ENCODE measurements at regions not wholly inside any gene's neighbourhood (a gene's known extent, or its start where the extent isn't known, plus 50 kb on each side); places are given as distances from the start of the nearest gene placed in this dataset.

DNA sequence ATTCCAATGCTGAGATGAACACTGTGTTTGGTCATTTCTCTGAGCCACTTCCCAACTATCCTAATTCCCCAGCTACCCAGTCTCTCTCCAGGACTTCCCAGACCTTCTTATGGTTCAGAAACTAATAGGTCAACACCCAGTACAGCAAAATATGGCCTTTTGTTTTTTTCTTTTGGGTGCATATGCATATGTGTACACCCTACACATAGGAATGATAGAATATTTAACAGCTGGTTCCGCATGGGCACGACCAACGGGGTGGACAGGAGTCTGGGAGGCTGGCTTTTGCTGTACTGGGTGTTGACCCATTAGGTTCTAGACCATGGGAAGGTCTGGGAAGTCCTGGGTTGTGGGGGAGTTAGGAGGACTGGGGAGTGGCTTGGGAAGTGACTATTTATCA is 143.9 kb downstream of the MRPS6 start:
- no peak for ATAC-seq
- TF ChIP-seq ZNF565 (CRISPR knock-in tag; conservative IDR thresholded peaks at IDR 0.05; ENCODE audit: low read depth) (no peak), ZFP3 (CRISPR knock-in tag; IDR thresholded peaks at IDR 0.05) (no peak), CSDC2 (CRISPR knock-in tag; IDR thresholded peaks at IDR 0.05) (no peak), ZC3H10 (CRISPR knock-in tag; IDR thresholded peaks at IDR 0.05) (no peak), RARB (CRISPR knock-in tag; IDR thresholded peaks at IDR 0.05) (no peak)
- TF ChIP-seq, protein P1, sequence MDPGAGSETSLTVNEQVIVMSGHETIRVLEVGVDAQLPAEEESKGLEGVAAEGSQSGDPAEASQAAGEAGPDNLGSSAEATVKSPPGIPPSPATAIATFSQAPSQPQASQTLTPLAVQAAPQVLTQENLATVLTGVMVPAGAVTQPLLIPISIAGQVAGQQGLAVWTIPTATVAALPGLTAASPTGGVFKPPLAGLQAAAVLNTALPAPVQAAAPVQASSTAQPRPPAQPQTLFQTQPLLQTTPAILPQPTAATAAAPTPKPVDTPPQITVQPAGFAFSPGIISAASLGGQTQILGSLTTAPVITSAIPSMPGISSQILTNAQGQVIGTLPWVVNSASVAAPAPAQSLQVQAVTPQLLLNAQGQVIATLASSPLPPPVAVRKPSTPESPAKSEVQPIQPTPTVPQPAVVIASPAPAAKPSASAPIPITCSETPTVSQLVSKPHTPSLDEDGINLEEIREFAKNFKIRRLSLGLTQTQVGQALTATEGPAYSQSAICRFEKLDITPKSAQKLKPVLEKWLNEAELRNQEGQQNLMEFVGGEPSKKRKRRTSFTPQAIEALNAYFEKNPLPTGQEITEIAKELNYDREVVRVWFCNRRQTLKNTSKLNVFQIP (CRISPR knock-in tag; IDR thresholded peaks at IDR 0.05; ENCODE audit: borderline replicate concordance, low read depth) = no peak
- TF ChIP-seq, protein P2, sequence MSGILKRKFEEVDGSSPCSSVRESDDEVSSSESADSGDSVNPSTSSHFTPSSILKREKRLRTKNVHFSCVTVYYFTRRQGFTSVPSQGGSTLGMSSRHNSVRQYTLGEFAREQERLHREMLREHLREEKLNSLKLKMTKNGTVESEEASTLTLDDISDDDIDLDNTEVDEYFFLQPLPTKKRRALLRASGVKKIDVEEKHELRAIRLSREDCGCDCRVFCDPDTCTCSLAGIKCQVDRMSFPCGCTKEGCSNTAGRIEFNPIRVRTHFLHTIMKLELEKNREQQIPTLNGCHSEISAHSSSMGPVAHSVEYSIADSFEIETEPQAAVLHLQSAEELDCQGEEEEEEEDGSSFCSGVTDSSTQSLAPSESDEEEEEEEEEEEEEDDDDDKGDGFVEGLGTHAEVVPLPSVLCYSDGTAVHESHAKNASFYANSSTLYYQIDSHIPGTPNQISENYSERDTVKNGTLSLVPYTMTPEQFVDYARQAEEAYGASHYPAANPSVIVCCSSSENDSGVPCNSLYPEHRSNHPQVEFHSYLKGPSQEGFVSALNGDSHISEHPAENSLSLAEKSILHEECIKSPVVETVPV (CRISPR knock-in tag; IDR thresholded peaks at IDR 0.05) = no peak

DNA sequence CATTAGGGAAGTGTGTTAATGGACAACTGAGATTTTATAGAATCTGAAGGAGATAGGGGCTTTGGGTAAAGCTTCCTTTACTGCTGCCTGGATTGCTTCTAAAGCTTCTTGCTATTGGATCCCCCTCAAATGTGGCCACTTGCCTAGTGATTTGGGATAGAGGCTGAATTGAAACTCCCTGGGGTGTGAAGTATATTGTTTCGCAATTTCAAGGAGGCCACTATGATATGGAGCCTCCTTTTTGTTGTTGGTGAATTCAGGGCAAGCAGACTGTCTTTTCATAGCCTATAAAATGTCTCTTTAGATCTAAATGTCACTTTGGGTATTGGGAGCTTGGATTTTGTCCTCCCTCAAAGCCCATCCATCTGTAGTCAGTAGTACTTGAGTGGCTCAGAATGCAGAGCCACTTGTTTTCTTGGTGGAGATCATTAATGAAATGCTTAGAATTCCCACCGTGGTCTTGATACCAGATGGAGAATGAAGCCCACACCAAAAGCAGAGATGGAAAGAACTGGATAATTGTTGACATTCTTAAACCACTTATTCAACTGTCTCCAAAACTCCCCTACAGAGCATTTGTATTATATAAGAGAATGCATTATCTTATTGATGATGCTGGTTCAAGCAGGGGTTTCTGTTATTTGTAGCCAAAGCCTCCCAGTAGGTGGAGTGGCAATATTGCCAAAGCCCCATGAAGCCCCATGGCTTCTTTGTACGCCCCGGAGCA is 144.3 kb upstream of the KCNE2 start:
- no peak for ATAC-seq
- TF ChIP-seq GLIS3 (CRISPR knock-in tag; IDR thresholded peaks at IDR 0.05) = no peak
- no peak for TF ChIP-seq ISL1 (CRISPR knock-in tag; IDR thresholded peaks at IDR 0.05)
- no peak for TF ChIP-seq ZNF70 (CRISPR knock-in tag; IDR thresholded peaks at IDR 0.05)
- TF ChIP-seq, protein P1 (CRISPR knock-in tag; IDR thresholded peaks at IDR 0.05; ENCODE audit: borderline replicate concordance, low read depth) = no peak
- no peak for TF ChIP-seq ZFP30 (CRISPR knock-in tag; IDR thresholded peaks at IDR 0.05)
- no peak for TF ChIP-seq ZNF565 (CRISPR knock-in tag; conservative IDR thresholded peaks at IDR 0.05; ENCODE audit: low read depth)
- TF ChIP-seq TCF4 (CRISPR knock-in tag; IDR thresholded peaks at IDR 0.05; ENCODE audit: borderline replicate concordance) = no peak
- no peak for TF ChIP-seq ZNF8 (CRISPR knock-in tag; IDR thresholded peaks at IDR 0.05)
- TF ChIP-seq, protein P3, sequence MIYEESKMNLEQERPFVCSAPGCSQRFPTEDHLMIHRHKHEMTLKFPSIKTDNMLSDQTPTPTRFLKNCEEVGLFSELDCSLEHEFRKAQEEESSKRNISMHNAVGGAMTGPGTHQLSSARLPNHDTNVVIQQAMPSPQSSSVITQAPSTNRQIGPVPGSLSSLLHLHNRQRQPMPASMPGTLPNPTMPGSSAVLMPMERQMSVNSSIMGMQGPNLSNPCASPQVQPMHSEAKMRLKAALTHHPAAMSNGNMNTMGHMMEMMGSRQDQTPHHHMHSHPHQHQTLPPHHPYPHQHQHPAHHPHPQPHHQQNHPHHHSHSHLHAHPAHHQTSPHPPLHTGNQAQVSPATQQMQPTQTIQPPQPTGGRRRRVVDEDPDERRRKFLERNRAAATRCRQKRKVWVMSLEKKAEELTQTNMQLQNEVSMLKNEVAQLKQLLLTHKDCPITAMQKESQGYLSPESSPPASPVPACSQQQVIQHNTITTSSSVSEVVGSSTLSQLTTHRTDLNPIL (CRISPR knock-in tag; IDR thresholded peaks at IDR 0.05; ENCODE audit: low read depth) = no peak
- TF ChIP-seq ARNTL (CRISPR knock-in tag; IDR thresholded peaks at IDR 0.05; ENCODE audit: borderline replicate concordance, low read depth) = no peak
- TF ChIP-seq CSDC2 (CRISPR knock-in tag; IDR thresholded peaks at IDR 0.05) = no peak

GRCh38 chr21:34220556-34221195 is 143.1 kb upstream of the KCNE2 start:
- TF ChIP-seq GLIS3 (CRISPR knock-in tag; IDR thresholded peaks at IDR 0.05) = no peak
- no peak for TF ChIP-seq ZFP3 (CRISPR knock-in tag; IDR thresholded peaks at IDR 0.05)
- no peak for TF ChIP-seq TCF4 (CRISPR knock-in tag; IDR thresholded peaks at IDR 0.05; ENCODE audit: borderline replicate concordance)
- no peak for ATAC-seq

DNA sequence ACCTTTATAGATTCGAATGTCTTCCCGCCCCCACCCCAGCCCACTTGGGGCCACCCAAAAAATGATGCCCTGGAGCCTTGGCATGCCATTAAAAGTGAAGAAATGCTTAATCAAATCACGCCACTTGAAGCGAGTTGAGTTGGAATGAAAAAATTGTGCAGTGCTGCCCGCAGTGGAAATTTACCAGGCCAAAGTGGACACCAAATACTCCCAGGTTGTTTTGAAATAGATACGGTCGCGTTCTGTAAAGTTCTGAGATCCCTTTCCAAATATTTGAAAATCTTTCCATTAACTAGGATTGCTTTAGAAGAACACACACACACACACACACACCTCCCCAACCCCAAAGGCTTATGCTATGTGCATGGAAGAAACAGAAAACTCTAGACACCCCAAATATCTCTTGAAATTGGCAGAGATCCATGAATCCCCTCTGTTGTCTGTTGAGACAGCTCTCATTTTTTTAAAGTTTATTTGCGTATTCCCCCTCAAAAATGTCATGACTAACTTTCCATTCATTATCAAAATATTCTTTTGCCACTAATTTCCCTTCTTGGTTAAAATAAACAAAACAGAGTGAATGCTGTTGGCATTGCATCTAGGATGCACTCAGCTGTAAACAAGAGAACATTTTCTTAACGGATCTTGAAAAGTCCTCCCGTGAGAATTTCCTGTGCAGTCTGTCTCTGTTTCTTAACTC is 142.3 kb upstream of the KCNE2 start:
- no peak for ATAC-seq
- TF ChIP-seq ZFP30 (CRISPR knock-in tag; IDR thresholded peaks at IDR 0.05) (no peak), OSR1 (CRISPR knock-in tag; IDR thresholded peaks at IDR 0.05) (no peak)
- TF ChIP-seq, protein P3 (CRISPR knock-in tag; IDR thresholded peaks at IDR 0.05; ENCODE audit: low read depth) = no peak

DNA sequence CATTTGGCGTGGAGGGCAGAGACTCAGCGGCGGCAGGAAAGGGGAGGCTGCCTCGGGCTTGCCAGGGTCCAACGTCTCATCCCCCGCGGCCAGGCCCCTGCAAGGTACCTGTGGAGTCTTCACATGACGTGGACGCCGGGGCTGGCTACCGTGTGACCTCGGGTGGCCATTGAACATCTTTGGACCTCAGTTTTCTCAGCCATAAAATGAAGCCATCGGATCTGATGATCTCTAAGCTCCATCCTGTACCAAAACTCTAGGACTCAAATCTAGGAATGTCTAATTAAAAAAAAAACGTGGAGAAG is 141.8 kb upstream of the KCNE2 start:
- ATAC-seq = no peak
- TF ChIP-seq, protein P4, sequence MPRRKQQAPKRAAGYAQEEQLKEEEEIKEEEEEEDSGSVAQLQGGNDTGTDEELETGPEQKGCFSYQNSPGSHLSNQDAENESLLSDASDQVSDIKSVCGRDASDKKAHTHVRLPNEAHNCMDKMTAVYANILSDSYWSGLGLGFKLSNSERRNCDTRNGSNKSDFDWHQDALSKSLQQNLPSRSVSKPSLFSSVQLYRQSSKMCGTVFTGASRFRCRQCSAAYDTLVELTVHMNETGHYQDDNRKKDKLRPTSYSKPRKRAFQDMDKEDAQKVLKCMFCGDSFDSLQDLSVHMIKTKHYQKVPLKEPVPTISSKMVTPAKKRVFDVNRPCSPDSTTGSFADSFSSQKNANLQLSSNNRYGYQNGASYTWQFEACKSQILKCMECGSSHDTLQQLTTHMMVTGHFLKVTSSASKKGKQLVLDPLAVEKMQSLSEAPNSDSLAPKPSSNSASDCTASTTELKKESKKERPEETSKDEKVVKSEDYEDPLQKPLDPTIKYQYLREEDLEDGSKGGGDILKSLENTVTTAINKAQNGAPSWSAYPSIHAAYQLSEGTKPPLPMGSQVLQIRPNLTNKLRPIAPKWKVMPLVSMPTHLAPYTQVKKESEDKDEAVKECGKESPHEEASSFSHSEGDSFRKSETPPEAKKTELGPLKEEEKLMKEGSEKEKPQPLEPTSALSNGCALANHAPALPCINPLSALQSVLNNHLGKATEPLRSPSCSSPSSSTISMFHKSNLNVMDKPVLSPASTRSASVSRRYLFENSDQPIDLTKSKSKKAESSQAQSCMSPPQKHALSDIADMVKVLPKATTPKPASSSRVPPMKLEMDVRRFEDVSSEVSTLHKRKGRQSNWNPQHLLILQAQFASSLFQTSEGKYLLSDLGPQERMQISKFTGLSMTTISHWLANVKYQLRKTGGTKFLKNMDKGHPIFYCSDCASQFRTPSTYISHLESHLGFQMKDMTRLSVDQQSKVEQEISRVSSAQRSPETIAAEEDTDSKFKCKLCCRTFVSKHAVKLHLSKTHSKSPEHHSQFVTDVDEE (CRISPR knock-in tag; IDR thresholded peaks at IDR 0.05) = no peak
- TF ChIP-seq ZC3H10 (CRISPR knock-in tag; IDR thresholded peaks at IDR 0.05) (no peak), ZFP30 (CRISPR knock-in tag; IDR thresholded peaks at IDR 0.05) (no peak), RARB (CRISPR knock-in tag; IDR thresholded peaks at IDR 0.05) (no peak), SNAI2 (CRISPR knock-in tag; IDR thresholded peaks at IDR 0.05) (no peak), ISL1 (CRISPR knock-in tag; IDR thresholded peaks at IDR 0.05) (no peak), TOX (CRISPR knock-in tag; IDR thresholded peaks at IDR 0.05; ENCODE audit: borderline replicate concordance) (no peak), OSR1 (CRISPR knock-in tag; IDR thresholded peaks at IDR 0.05) (no peak), TCF4 (CRISPR knock-in tag; IDR thresholded peaks at IDR 0.05; ENCODE audit: borderline replicate concordance) (no peak), ZNF565 (CRISPR knock-in tag; conservative IDR thresholded peaks at IDR 0.05; ENCODE audit: low read depth) (no peak)
- TF ChIP-seq, protein P1 (CRISPR knock-in tag; IDR thresholded peaks at IDR 0.05; ENCODE audit: borderline replicate concordance, low read depth) = no peak

Measured in SK-N-SH treated with all-trans-retinoic acid at 6 μM for 48 hours (cell line).